Cardiac muscle cell (in vitro differentiated cells and primary cell): ENCODE measurements at regions not wholly inside any gene's neighbourhood (a gene's known extent, or its start where the extent isn't known, plus 50 kb on each side); places are given as distances from the start of the nearest gene placed in this dataset.

Experiments
- DNase-seq, 2 donors: peaks; one replicate each; pipeline versions ENCODE4 v3.0.0 to v3.0.0-alpha.2; 2010 to 2017; ENCODE audit warnings: low read depth in 1 of 2, low spot score in 1 of 2
- H3K27ac ChIP-seq: fragments of 200-600 bp; sonication (generic); 2 replicates; pipeline ENCODE4 v1.5.1; 2016
- H3K27me3 ChIP-seq: fragments of 200-600 bp; sonication (generic); 2 replicates; pipeline ENCODE4 v1.6.0; 2016; ENCODE audit warnings: control low read depth
- H3K36me3 ChIP-seq: fragments of 200-600 bp; sonication (generic); 2 replicates; pipeline ENCODE4 v1.5.1; 2016; ENCODE audit warnings: control low read depth
- H3K4me1 ChIP-seq: fragments of 200-600 bp; sonication (generic); 2 replicates; pipeline ENCODE4 v1.8.1; 2017; ENCODE audit warnings: low read depth, mild to moderate bottlenecking, mixed run types
- H3K4me3 ChIP-seq: fragments of 200-600 bp; sonication (generic); 2 replicates; pipeline ENCODE4 v1.5.1; 2016; ENCODE audit warnings: mild to moderate bottlenecking
- H3K9me3 ChIP-seq: fragments of 200-600 bp; sonication (generic); 2 replicates; pipeline ENCODE4 v1.5.1; 2017; ENCODE audit warnings: low read depth, mild to moderate bottlenecking, control low read depth
- TF ChIP-seq, protein P1 (sequence below): IDR thresholded peaks from 2 replicates; pipeline ENCODE4 v1.5.1; 2012; ENCODE audit warnings: low read depth, mild to moderate bottlenecking, low read length

DNA sequence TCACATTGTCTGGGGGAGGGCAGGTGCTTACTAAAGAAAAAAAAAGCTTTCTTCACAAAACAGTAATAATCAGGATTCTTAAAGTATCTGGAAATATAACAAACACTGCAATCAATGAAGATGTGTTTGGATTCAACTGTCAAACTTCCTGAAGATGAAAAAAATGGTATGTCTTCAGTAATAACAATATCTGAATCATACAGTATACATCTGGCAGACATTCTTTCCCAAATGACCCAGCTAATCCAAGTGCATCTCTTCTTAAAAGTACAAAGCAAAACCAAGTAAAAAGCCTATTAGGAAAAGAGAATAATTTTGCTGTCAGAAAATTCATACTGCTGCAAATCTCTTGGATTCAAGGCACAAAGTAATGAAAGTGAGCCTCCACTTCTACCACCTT is 145.0 kb upstream of the MCTP2 start:
- no peak overlapping the region for H3K27ac ChIP-seq
- no peak overlapping the region for H3K4me3 ChIP-seq
- no peaks in the 10 kb centered on the region for H3K9me3 ChIP-seq
- H3K27me3 ChIP-seq = peaks cover 11% of the 10 kb centered on the region
- TF ChIP-seq, protein P1, sequence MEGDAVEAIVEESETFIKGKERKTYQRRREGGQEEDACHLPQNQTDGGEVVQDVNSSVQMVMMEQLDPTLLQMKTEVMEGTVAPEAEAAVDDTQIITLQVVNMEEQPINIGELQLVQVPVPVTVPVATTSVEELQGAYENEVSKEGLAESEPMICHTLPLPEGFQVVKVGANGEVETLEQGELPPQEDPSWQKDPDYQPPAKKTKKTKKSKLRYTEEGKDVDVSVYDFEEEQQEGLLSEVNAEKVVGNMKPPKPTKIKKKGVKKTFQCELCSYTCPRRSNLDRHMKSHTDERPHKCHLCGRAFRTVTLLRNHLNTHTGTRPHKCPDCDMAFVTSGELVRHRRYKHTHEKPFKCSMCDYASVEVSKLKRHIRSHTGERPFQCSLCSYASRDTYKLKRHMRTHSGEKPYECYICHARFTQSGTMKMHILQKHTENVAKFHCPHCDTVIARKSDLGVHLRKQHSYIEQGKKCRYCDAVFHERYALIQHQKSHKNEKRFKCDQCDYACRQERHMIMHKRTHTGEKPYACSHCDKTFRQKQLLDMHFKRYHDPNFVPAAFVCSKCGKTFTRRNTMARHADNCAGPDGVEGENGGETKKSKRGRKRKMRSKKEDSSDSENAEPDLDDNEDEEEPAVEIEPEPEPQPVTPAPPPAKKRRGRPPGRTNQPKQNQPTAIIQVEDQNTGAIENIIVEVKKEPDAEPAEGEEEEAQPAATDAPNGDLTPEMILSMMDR = no peak
- DNase-seq = no peak
- H3K36me3 ChIP-seq = no peaks in the 10 kb centered on the region
- no peaks in the 10 kb centered on the region for H3K4me1 ChIP-seq

DNA sequence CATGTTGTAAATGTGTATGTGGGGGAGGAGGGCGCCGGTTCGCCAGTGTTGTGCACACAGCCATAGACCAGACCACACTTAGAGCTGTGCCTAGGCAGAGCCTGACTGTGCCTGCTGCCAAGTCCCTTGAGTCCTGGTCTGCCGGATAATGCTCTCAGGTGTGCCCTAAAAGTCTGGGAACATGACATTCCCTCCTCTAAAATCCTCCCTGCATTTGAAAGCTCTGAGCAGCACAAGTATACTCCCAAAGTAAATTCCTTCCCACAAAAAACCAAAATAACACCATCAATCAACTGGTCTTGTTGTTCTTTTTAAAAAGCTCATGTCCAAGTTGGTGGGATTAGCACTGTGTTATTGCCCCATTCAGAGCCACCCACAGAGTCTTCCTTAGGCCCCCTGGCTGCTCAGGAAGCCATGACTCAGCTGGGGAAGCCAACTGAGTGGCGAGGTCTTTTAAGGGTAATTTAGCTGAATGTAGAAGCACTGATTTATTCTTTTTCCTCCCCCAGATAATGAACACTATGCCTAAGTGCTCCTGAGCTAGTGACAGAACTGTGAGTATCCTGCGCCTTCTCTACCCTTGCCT is 147.8 kb upstream of the MCTP2 start:
- no peaks in the 10 kb centered on the region for H3K9me3 ChIP-seq
- H3K4me3 ChIP-seq = no peak overlapping the region
- H3K27ac ChIP-seq = no peak overlapping the region
- peak in 1 of 2 donors; percentile 10 for DNase-seq
- H3K36me3 ChIP-seq = no peaks in the 10 kb centered on the region
- H3K27me3 ChIP-seq = no peaks in the 10 kb centered on the region
- TF ChIP-seq, protein P1 = no peak
- H3K4me1 ChIP-seq = no peaks in the 10 kb centered on the region

DNA sequence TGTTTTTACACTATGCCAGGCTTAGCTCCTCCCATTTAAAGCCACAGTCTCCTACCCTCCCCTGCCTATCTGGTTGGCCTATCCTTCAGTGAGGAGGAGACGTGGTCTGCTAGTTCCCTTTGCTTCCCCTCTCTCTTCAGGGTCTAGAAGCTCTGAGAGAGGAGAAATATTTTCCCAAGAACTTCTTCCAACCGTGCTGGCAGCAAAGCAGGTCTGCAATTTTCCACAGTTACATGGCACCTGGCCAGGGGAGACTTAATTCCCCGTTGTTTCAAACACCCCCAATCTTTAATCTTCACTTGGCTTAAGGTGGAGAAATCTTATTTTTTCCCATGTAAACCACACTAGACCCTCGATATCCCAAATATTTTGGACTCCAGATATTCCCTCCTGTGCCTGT is 149.5 kb upstream of the MCTP2 start:
- TF ChIP-seq, protein P1 = no peak
- H3K4me3 ChIP-seq = no peak overlapping the region
- no peak for DNase-seq
- H3K36me3 ChIP-seq = no peaks in the 10 kb centered on the region
- no peaks in the 10 kb centered on the region for H3K4me1 ChIP-seq
- no peak overlapping the region for H3K27ac ChIP-seq
- no peaks in the 10 kb centered on the region for H3K27me3 ChIP-seq
- no peaks in the 10 kb centered on the region for H3K9me3 ChIP-seq

DNA sequence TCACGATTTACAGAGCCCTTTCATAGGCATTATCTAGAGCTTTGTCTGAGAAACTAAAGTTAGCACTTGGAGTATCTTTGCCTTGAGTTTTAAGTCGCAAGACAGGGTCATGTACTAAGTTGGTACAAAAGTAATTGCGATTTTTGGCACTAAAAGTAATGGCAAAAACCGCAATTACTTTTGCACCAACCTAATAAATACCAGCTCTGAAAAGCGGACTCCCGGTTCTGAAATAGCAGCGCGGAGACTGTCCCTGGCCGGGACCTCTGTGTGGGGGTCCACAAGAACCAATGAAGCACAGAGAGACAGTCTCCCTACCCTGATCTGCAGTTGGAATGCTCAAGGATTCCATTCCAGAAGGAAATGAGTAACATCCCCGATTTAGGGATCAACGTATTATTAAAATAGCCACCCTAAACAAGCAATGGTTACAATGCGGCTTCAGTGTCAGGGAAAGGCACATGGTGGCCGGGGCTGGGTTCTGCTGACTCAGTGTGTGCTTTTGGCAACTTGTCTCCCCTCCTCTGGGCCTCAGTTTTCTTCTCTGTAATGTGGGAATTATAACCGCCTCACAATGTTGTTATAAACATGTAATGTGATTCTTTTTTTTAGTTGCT is 150.3 kb upstream of the MCTP2 start:
- DNase-seq = no peak

DNA sequence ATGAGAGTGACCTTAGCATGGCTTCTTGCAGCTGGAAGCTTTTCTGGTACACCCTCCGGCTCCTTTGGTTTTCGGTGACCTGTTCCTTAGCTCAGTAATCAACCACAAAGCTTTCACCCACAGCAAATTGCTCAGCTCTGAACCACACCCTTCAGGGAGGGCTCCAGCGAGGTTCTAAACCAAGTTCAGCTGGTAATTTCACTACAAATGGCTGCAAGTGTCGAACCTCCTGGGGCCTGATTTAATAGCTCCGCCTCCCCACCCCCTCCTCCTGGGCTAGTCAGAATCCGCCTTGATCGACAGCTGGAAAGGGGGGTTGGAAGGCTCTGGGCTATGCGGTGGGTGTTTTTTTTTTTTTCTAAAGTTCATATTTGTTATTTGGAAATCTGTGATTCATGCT is 150.9 kb upstream of the MCTP2 start:
- Histone ChIP-seq H3K27ac (no peak overlapping the region), H3K4me3 (no peak overlapping the region), H3K4me1 (no peaks in the 10 kb centered on the region), H3K36me3 (no peaks in the 10 kb centered on the region), H3K27me3 (no peaks in the 10 kb centered on the region), H3K9me3 (no peaks in the 10 kb centered on the region)
- DNase-seq = no peak
- TF ChIP-seq, protein P1 = no peak

More for the DNA sequence above, 150.3 kb upstream of the MCTP2 start:
- Histone ChIP-seq H3K4me1 (no peaks in the 10 kb centered on the region), H3K27ac (no peak overlapping the region), H3K27me3 (no peaks in the 10 kb centered on the region), H3K9me3 (no peaks in the 10 kb centered on the region), H3K4me3 (no peak overlapping the region), H3K36me3 (no peaks in the 10 kb centered on the region)
- TF ChIP-seq, protein P1 = no peak
